H4 (cell line): ENCODE measurements at regions not wholly inside any gene's neighbourhood (a gene's known extent, or its start where the extent isn't known, plus 50 kb on each side); places are given as distances from the start of the nearest gene placed in this dataset.

Source experiments
- DNase-seq: peaks from one replicate; pipeline ENCODE4 v3.0.0-alpha.2; 2015; ENCODE audit warnings: low spot score

GRCh38 chr21:20639026-20639425 is 359.2 kb upstream of the NCAM2 start:
- no peak for DNase-seq

GRCh38 chr21:20641241-20641640 is 357.0 kb upstream of the NCAM2 start:
- no peak for DNase-seq

- DNase-seq: no peak
Observed at GRCh38 chr21:20642681-20643080, 355.5 kb upstream of the NCAM2 start.

DNA sequence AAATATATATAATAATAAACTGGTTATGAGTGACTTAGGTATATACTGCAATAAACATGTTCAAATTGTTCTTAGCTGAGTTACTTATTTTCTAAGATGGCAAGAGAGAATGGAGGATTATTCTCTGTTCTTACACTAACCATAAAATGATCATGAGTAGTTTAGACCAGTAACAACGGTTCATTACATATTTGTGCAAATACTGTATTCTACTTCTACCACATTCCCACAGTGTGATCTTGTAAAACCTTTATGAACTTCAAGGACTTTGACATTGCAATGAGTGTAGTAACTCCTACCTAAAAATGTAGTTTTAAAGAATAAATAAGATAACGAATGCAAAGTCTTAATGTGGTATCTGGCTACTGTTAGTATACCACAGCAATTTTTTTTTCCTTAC is 353.7 kb upstream of the NCAM2 start:
- DNase-seq: no peak

DNA sequence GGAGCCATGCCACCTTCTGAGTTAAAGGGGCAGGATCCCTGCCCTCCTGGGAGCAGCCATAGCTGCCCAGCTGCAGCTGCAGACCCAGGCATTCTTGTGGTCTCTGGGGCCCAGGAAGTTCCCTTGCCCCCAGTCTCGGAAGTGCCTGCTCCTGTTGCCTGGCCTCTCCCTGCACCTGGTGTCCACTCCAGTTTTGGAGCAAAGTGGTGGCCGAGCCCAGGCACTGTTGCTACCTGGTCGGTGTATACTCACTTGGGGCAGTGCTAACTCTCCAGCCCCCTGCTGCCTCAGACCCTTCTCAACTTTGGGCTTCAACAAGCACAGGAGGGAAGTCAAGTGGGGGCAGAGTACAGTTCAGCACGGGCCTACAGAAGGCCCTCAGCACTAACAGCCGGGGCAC is 352.9 kb upstream of the NCAM2 start:
- no peak for DNase-seq

DNA sequence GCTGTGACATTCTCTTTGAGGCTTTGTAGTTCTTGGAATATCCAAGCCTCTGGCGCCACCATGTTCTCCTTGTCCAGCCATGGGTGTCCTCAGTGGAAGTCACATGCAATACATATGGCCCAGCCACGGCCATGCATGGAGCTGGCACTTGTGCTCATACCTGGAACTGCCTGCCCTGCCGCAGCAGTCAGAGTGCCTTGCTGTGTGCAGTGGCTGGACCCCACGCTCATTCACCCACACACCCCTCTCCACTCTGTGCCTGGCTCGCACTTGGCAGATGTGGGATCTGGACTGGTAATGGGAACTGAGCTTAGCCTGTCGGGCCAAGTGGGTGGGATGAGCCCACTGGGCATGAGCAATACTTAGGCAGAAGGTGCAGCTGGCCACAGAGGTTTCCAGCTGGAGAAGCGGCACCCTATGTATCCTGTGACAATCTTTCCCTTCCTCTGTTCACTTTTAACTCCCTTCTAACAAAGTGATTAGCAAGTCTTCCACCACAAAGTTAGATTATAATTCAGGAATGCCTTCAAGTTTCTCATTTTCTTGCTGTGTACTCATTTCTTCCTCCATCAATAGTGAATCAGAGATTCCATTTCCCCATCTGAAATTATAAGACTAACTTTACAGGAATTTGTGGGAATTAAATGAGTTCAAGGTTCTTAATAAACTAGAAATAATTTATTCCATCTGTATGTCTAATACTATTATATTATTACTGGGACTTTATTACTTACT is 351.6 kb upstream of the NCAM2 start:
- DNase-seq: no peak

GRCh38 chr21:20647607-20648006 is 350.6 kb upstream of the NCAM2 start:
- peak; percentile 34 for DNase-seq

- no peak for DNase-seq
Observed at GRCh38 chr21:20649231-20649630, 349.0 kb upstream of the NCAM2 start.

- DNase-seq: no peak
Observed at GRCh38 chr21:20652846-20653245, 345.4 kb upstream of the NCAM2 start.

- DNase-seq: no peak
Observed at GRCh38 chr21:20661246-20661645, 337.0 kb upstream of the NCAM2 start.

- DNase-seq: no peak
Observed at GRCh38 chr21:20661745-20662422, 336.3 kb upstream of the NCAM2 start.

DNA sequence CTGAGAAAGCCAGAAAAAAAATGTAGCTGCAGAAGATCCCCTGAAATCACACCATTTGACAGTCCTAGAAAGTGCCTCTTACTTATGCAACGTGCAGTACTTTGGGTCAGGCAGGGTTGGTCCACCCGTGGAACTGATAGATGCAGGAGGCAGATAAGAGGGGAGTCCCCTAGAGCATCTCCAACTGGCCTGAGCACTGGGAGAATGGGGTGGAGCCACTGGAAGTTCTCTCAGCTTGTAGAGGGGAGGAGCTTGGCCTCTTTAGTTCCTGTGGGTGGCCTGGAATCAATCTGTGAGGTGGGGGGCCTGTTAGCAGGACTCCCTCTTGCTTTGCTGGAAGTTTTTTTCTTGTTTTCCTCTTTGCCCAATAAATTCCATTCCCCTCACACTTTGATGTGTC is 335.7 kb upstream of the NCAM2 start:
- DNase-seq: no peak

GRCh38 chr21:20667931-20668330 is 330.3 kb upstream of the NCAM2 start:
- no peak for DNase-seq

DNA sequence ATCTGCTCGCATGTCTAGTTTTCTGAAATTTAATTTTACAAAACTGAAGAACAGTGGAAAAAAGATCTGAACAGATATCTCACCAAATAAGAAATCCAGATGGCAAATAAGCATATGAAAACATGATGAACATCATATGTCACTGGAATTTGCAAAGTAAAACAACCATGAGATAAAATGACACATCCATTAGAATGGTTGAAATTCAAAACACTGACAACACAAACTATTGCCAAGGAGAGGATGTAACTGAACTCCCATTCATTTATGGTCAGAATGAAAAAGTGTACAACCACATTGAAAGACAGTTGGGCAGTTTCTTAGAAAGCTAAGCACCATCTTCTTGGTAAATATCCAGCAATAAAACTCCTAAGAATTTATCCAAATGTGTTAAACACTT is 312.7 kb upstream of the NCAM2 start:
- no peak for DNase-seq

GRCh38 chr21:20698585-20698984 is 299.6 kb upstream of the NCAM2 start:
- no peak for DNase-seq

- DNase-seq: no peak
Observed at GRCh38 chr21:20701235-20701634, 297.0 kb upstream of the NCAM2 start.

DNA sequence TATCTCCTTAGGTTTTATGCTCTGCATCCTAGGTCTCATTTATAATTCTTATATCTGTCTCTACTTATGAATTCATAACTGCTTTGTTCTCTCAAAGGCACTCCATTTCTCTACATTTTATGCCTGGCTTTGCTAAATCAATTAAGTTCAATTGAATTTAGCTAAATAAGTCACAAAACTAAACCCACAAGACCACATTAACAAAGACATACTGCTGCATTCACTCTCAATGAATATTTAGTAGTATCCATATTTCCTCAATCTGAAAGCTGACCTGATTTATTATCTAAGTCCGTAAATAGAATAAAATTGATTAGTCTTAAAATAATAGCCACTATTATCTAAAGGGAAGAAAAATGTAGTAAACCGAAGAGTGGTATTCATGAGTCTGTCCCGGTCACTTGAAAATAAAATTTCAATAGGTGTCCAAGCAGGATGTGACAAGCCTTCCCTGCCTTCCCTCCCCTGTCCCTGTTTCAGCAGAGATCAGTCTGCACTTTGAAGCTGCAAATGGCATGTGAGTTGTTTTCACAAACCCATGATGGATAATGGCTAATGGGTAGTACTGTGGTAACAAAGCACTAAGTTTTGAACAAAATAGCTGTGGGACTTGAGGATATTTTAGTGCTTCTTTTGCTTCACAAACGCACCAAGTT is 295.0 kb upstream of the NCAM2 start:
- no peak for DNase-seq

DNA sequence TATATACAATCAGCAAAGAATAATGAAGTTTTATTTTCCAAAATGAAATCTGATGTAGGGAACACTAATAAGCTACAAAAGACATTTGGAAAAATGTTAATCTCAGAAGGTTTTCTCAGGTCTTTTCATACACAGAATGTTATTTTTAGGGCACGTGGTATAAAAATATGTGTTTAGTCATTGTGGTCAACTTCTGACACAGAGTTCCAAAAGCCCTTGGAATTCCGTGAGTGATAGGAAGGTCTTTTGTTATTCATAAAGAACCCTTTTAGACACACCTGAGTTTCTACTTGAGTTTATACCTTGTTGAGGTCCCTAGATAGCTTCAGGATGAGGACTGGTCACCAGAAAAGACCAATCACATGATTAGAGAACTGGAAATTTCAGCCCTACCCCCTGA is 277.6 kb upstream of the NCAM2 start:
- DNase-seq: peak; percentile 79

DNA sequence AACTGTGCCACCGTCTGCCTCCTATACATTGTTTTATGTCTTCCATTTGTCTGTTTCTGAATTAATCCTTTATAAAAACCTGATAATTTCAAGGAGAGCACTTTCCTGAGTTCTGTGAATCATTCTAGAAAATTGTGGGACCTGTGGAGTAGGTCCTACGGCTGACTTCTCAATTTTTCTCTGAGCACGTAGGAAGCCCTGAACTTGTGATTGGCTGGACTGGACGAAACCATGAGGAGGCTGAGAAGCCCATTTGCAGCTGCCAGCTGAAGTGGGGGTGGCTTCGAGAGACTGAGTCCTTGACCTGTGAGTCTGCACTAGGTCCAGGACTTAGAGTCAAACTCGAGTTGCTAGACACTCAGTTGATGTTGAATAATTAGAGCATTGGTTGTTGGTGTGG is 277.1 kb upstream of the NCAM2 start:
- DNase-seq: peak; percentile 47

DNA sequence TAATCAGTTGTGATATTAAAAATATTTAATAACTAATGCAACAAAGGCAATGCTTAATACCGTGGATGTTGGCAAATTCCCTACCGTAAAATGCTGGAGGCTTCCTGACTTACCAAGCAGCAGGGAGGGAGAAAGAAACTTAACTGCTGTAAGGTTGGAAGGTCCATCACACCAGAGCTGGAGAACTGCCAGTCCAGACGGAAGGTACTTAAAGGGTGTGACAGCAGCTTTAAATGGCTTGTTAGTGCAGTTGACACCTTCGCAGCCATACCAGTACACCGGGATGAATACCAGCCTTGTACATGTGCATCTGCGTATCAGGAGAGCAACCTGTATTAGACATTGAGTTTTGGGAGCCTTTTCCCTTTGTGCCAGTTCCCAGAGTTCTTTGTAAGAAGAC is 269.5 kb upstream of the NCAM2 start:
- no peak for DNase-seq

GRCh38 chr21:20729376-20729775 is 268.8 kb upstream of the NCAM2 start:
- peak; percentile 15 for DNase-seq

GRCh38 chr21:20730441-20730840 is 267.8 kb upstream of the NCAM2 start:
- no peak for DNase-seq

DNA sequence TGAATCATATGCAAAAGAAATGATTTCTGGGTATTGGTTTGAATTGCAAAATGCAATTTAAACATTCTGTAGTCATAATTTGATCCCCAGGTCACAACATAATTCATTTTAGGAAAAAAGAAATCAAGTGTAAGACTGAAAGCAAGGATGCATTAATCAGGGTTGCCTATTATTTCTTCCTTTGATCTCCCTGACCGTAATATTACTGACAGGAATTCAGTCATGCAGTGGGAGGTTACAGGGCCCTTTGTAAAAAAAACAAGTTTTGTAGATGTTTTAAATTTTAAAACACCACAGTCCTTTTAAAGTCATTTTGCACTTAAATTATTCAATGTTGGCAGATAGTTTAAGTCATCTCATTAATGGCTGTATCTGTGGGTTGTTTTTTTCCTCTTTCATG is 263.0 kb upstream of the NCAM2 start:
- DNase-seq: no peak
